Neural progenitor cell (in vitro differentiated cells): ENCODE measurements at regions not wholly inside any gene's neighbourhood (a gene's known extent, or its start where the extent isn't known, plus 50 kb on each side); places are given as distances from the start of the nearest gene placed in this dataset.

Experiments used
- DNase-seq: peaks from one replicate; pipeline ENCODE4 v3.0.0-alpha.2; 2016; ENCODE audit warnings: low spot score
- H2AFZ ChIP-seq: fragments of 200-600 bp; sonication (generic); replicated peaks from 2 replicates; pipeline ENCODE4 v1.6.1; 2016; ENCODE audit warnings: antibody characterized with exemption
- H3F3A ChIP-seq: fragments of 200-600 bp; sonication (generic); 2 replicates; pipeline ENCODE4 v1.6.1; 2016; ENCODE audit warnings: antibody characterized with exemption, low read depth
- H3K27ac ChIP-seq: fragments of 200-600 bp; sonication (generic); 2 replicates; pipeline ENCODE4 v1.5.1; 2016; ENCODE audit warnings: mild to moderate bottlenecking
- H3K27me3 ChIP-seq: fragments of 200-600 bp; sonication (generic); 2 replicates; pipeline ENCODE4 v1.6.1; 2016; ENCODE audit warnings: mild to moderate bottlenecking, moderate library complexity
- H3K36me3 ChIP-seq: fragments of 200-600 bp; sonication (generic); 2 replicates; pipeline ENCODE4 v1.5.1; 2016
- H3K4me1 ChIP-seq: fragments of 200-600 bp; sonication (generic); 2 replicates; pipeline ENCODE4 v1.6.1; 2016; ENCODE audit warnings: mixed run types
- H3K4me2 ChIP-seq: fragments of 200-600 bp; sonication (generic); 2 replicates; pipeline ENCODE4 v1.6.1; 2016
- H3K4me3 ChIP-seq: fragments of 200-600 bp; sonication (generic); 2 replicates; pipeline ENCODE4 v1.5.1; 2016
- H3K79me2 ChIP-seq: fragments of 200-600 bp; sonication (generic); 2 replicates; pipeline ENCODE4 v1.6.1; 2016; ENCODE audit warnings: low read depth
- H3K9ac ChIP-seq: fragments of 200-600 bp; sonication (generic); 2 replicates; pipeline ENCODE4 v1.6.1; 2016
- H3K9me3 ChIP-seq: fragments of 200-600 bp; sonication (generic); 2 replicates; pipeline ENCODE4 v1.5.1; 2016; ENCODE audit warnings: low read depth
- H4K20me1 ChIP-seq: fragments of 200-600 bp; sonication (generic); 2 replicates; pipeline ENCODE4 v1.6.1; 2016; ENCODE audit warnings: low read depth
- H3K27ac Mint-ChIP-seq: 3 replicates; pipeline ENCODE4 v1.8.0; 2021; ENCODE audit warnings: mixed read lengths
- H3K27me3 Mint-ChIP-seq: 2 replicates; pipeline ENCODE4 v1.8.0; 2022; ENCODE audit warnings: low read depth, mild to moderate bottlenecking, inconsistent platforms, moderate library complexity, mixed read lengths; ENCODE audit not compliant: insufficient read depth
- H3K36me3 Mint-ChIP-seq: 3 replicates; pipeline ENCODE4 v1.8.0; 2021; ENCODE audit warnings: mixed read lengths
- H3K4me1 Mint-ChIP-seq: 3 replicates; pipeline ENCODE4 v1.8.0; 2021; ENCODE audit warnings: mixed read lengths
- H3K4me3 Mint-ChIP-seq: 3 replicates; pipeline ENCODE4 v1.8.0; 2021; ENCODE audit warnings: mild to moderate bottlenecking, moderate library complexity, mixed read lengths
- H3K9me3 Mint-ChIP-seq: 3 replicates; pipeline ENCODE4 v1.8.0; 2020; ENCODE audit warnings: mixed read lengths
- CTCF ChIP-seq: fragments of 200-600 bp; sonication (generic); IDR thresholded peaks from 2 replicates; pipeline ENCODE4 v1.5.1; 2017; ENCODE audit warnings: antibody characterized with exemption, mild to moderate bottlenecking
- EZH2 ChIP-seq: fragments of 200-600 bp; sonication (generic); IDR thresholded peaks from 2 replicates; pipeline ENCODE4 v1.6.1; 2017; ENCODE audit warnings: antibody characterized with exemption, mild to moderate bottlenecking, moderate library complexity
- EZH2phosphoT487 ChIP-seq: fragments of 200-600 bp; sonication (generic); IDR thresholded peaks from 2 replicates; pipeline ENCODE4 v1.6.1; 2017; ENCODE audit warnings: antibody characterized with exemption

GRCh38 chr12:20174528-20175175 lies 193.7 kb upstream of the PDE3A start:
- Histone ChIP-seq H2AFZ (no peak overlapping the region), H3K79me2 (no peaks in the 10 kb centered on the region), H3K4me2 (no peak overlapping the region), H3F3A (no peaks in the 10 kb centered on the region), H4K20me1 (no peaks in the 10 kb centered on the region), H3K4me3 (no peak overlapping the region), H3K36me3 (no peaks in the 10 kb centered on the region), H3K27me3 (no peaks in the 10 kb centered on the region), H3K4me1 (no peaks in the 10 kb centered on the region), H3K9me3 (no peaks in the 10 kb centered on the region), H3K27ac (no peak overlapping the region), H3K9ac (no peak overlapping the region)
- TF ChIP-seq EZH2phosphoT487 = no peak
- no peak for TF ChIP-seq EZH2
- TF ChIP-seq CTCF = no peak
- Mint-ChIP-seq H3K4me3 (no peak overlapping the region), H3K27me3 (no peaks in the 10 kb centered on the region), H3K9me3 (no peaks in the 10 kb centered on the region), H3K27ac (no peak overlapping the region), H3K36me3 (no peaks in the 10 kb centered on the region), H3K4me1 (no peaks in the 10 kb centered on the region)
- no peak for DNase-seq

- H3F3A ChIP-seq = no peaks in the 10 kb centered on the region
- H3K27me3 ChIP-seq = no peaks in the 10 kb centered on the region
- no peaks in the 10 kb centered on the region for H3K79me2 ChIP-seq
- no peaks in the 10 kb centered on the region for H3K4me1 ChIP-seq
- H3K9me3 ChIP-seq = no peaks in the 10 kb centered on the region
- no peak overlapping the region for H3K4me2 ChIP-seq
- Mint-ChIP-seq H3K4me1 (no peaks in the 10 kb centered on the region), H3K27ac (no peak overlapping the region), H3K4me3 (no peak overlapping the region), H3K9me3 (no peaks in the 10 kb centered on the region), H3K36me3 (no peaks in the 10 kb centered on the region), H3K27me3 (no peaks in the 10 kb centered on the region)
- DNase-seq = no peak
- H2AFZ ChIP-seq = no peak overlapping the region
- H3K4me3 ChIP-seq = no peak overlapping the region
- H3K36me3 ChIP-seq = no peaks in the 10 kb centered on the region
- no peaks in the 10 kb centered on the region for H4K20me1 ChIP-seq
- no peak overlapping the region for H3K9ac ChIP-seq
- H3K27ac ChIP-seq = no peak overlapping the region
- TF ChIP-seq CTCF (no peak), EZH2phosphoT487 (no peak), EZH2 (no peak)
Measured at GRCh38 chr12:20175704-20176388, 192.5 kb upstream of the PDE3A start.

GRCh38 chr12:20181416-20182180 lies 186.7 kb upstream of the PDE3A start:
- Mint-ChIP-seq H3K27ac (no peak overlapping the region), H3K9me3 (no peaks in the 10 kb centered on the region), H3K36me3 (no peaks in the 10 kb centered on the region), H3K4me3 (no peak overlapping the region), H3K27me3 (no peaks in the 10 kb centered on the region), H3K4me1 (no peaks in the 10 kb centered on the region)
- Histone ChIP-seq H3K4me3 (no peak overlapping the region), H4K20me1 (no peaks in the 10 kb centered on the region), H3K79me2 (no peaks in the 10 kb centered on the region), H3K9me3 (no peaks in the 10 kb centered on the region), H2AFZ (no peak overlapping the region), H3K27me3 (no peaks in the 10 kb centered on the region), H3K27ac (no peak overlapping the region), H3F3A (no peaks in the 10 kb centered on the region), H3K36me3 (no peaks in the 10 kb centered on the region), H3K9ac (no peak overlapping the region), H3K4me2 (no peak overlapping the region), H3K4me1 (no peaks in the 10 kb centered on the region)
- TF ChIP-seq EZH2 (no peak), EZH2phosphoT487 (no peak), CTCF (no peak)
- DNase-seq = no peak
